Activated naive CD8-positive, alpha-beta T cell (primary cell): ENCODE measurements at regions not wholly inside any gene's neighbourhood (a gene's known extent, or its start where the extent isn't known, plus 50 kb on each side); places are given as distances from the start of the nearest gene placed in this dataset.
A peak's percentile ranks its signal among the peaks of the same experiment; 100 is the strongest.
"Not testable (repeated sequence)": the region's sequence is repeated elsewhere in the genome, so short reads cannot be mapped to it uniquely, and the experiment has no call there.

Source experiments
- H3K27ac Mint-ChIP-seq: one replicate; pipeline ENCODE4 v1.8.0; 2021; ENCODE audit warnings: mixed read lengths
- H3K27me3 Mint-ChIP-seq: one replicate; pipeline ENCODE4 v1.8.0; 2021; ENCODE audit warnings: mixed read lengths
- H3K36me3 Mint-ChIP-seq: one replicate; pipeline ENCODE4 v1.8.0; 2021; ENCODE audit warnings: mixed read lengths
- H3K4me1 Mint-ChIP-seq: one replicate; pipeline ENCODE4 v1.8.0; 2021; ENCODE audit warnings: low read depth, mixed read lengths
- H3K4me3 Mint-ChIP-seq: one replicate; pipeline ENCODE4 v1.8.0; 2021; ENCODE audit warnings: mild to moderate bottlenecking, mixed read lengths
- H3K9me3 Mint-ChIP-seq: one replicate; pipeline ENCODE4 v1.8.0; 2021; ENCODE audit warnings: low read depth, mixed read lengths

DNA sequence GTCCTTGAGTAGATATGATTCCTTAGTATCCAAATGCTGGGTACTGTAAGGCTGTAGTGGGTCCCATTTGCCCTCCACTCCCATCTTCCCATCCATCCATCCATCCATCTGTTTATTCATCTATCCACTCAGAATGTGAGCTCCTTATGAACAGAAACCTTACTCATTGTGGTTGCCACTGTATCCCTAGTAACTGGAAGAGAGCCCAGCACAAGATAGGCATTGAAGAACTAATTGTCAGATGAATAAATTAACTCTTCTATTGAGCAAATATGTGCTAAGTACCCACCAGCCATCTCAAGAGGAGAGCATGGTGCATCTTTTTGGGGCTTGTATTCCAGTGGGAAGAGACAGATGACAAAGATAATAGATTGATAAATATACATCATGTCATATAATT is 86.4 kb upstream of the SEZ6L start:
- H3K4me3 Mint-ChIP-seq: no peak overlapping the region
- no peaks in the 10 kb centered on the region for H3K4me1 Mint-ChIP-seq
- no peak overlapping the region for H3K27ac Mint-ChIP-seq
- peaks cover 11% of the 10 kb centered on the region for H3K9me3 Mint-ChIP-seq
- H3K36me3 Mint-ChIP-seq: no peaks in the 10 kb centered on the region
- peaks cover 8% of the 10 kb centered on the region for H3K27me3 Mint-ChIP-seq

- Mint-ChIP-seq H3K4me1 (no peaks in the 10 kb centered on the region), H3K27me3 (peaks cover 8% of the 10 kb centered on the region), H3K36me3 (no peaks in the 10 kb centered on the region), H3K9me3 (no peaks in the 10 kb centered on the region), H3K4me3 (no peak overlapping the region), H3K27ac (no peak overlapping the region)
Observed at GRCh38 chr22:26086359-26086758, 82.9 kb upstream of the SEZ6L start.

- Mint-ChIP-seq H3K9me3 (no peaks in the 10 kb centered on the region), H3K27ac (no peak overlapping the region), H3K36me3 (no peaks in the 10 kb centered on the region), H3K4me1 (no peaks in the 10 kb centered on the region), H3K27me3 (peaks cover 11% of the 10 kb centered on the region), H3K4me3 (no peak overlapping the region)
Observed at GRCh38 chr22:26087816-26088215, 81.4 kb upstream of the SEZ6L start.

DNA sequence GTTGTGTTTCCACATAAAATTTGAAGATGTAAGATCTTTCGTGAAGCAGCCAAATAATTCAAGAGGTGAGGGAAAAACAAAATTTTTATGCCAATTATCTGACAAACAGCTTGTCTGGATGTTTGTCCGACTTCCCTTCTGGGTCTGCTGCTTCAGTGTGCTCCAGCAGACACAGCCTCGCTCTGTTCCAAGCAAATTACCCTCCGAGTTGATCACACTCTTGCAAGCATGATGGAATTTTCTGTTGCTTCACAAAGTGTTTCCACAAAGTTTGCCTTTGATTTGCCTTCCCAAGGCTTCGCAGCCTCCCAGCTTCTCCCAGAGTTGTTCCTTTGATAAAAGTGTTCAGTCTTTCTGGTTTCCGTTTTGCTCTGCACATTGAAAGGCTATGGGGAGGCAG is 78.4 kb upstream of the SEZ6L start:
- H3K27ac Mint-ChIP-seq: no peak overlapping the region
- no peaks in the 10 kb centered on the region for H3K4me1 Mint-ChIP-seq
- H3K4me3 Mint-ChIP-seq: no peak overlapping the region
- H3K9me3 Mint-ChIP-seq: no peaks in the 10 kb centered on the region
- peaks cover 20% of the 10 kb centered on the region for H3K27me3 Mint-ChIP-seq
- H3K36me3 Mint-ChIP-seq: no peaks in the 10 kb centered on the region

DNA sequence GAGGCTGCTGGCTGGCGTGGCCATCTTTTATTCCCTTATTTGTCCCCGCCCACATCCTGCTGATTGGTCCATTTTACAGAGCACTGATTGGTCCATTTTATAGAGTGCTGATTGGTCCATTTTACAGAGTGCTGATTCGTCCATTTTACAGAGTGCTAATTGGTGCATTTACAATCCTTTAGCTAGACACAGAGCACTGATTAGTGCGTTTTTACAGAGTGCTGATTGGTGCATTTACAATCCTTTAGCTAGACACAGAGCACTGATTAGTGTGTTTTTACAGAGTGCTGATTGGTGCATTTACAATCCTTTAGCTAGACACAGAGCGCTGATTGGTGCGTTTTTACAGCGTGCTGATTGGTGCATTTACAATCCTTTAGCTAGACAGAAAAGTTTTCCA is 74.8 kb upstream of the SEZ6L start:
- H3K4me1 Mint-ChIP-seq, H3K27ac Mint-ChIP-seq, H3K4me3 Mint-ChIP-seq, H3K9me3 Mint-ChIP-seq, H3K36me3 Mint-ChIP-seq: not testable (repeated sequence)
- H3K27me3 Mint-ChIP-seq: peaks cover 15% of the 10 kb centered on the region

DNA sequence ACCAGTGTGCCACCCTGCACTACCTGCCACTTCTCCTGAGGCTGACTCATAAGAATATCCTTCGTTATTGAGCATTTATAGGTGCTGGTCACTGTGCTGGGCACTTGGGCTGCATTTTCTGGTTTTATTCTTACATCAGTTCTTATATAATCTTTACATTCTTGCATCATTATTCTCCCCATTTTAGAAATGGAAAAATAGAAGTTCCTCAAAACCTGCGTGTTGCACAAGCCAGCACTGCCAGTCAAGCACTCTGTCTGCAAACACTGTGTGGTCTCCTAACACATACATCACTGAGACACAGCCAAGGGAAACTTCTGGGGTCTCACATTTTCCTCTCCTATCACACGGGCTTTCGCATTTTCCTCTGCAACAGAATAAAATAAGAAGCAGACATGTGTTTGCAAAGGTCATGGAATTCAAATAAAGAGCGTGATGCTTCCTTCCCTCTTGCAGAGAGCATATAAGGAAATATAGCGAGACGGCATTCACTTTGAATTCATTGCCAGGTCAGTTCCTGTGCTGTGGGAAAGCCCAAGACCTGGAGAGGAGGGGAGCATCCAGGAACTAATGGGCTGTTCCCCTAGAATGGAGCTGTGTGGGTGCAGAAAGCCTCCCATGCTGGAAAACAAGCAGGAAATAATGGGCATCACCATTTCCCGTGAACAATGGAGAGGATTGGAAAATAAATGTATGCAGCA is 73.9 kb upstream of the SEZ6L start:
- no peaks in the 10 kb centered on the region for H3K36me3 Mint-ChIP-seq
- peak overlapping the region; percentile 36 for H3K27ac Mint-ChIP-seq
- H3K4me3 Mint-ChIP-seq: no peak overlapping the region
- H3K4me1 Mint-ChIP-seq: no peaks in the 10 kb centered on the region
- no peaks in the 10 kb centered on the region for H3K9me3 Mint-ChIP-seq
- H3K27me3 Mint-ChIP-seq: peaks cover 16% of the 10 kb centered on the region

DNA sequence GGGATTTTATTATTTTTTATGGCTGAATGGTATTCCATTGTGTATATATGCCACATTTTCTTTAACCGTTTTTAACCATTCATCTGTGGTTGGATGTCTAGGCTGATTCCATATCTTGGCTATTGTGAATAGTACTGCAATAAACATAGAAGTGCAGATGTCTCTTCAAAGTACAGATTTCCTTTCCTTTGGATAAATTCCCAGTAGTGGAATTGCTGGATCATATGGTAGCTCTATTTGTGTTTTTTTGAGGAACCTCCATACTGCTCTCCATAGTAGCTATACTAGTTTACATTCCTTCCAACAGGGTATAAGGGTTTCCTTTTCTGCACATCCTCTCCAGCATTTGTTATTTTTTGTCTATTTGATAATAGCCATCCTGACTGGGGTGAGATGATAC is 71.9 kb upstream of the SEZ6L start:
- peaks cover 14% of the 10 kb centered on the region for H3K27me3 Mint-ChIP-seq
- H3K9me3 Mint-ChIP-seq: no peaks in the 10 kb centered on the region
- H3K4me3 Mint-ChIP-seq: no peak overlapping the region
- H3K4me1 Mint-ChIP-seq: no peaks in the 10 kb centered on the region
- no peak overlapping the region for H3K27ac Mint-ChIP-seq
- no peaks in the 10 kb centered on the region for H3K36me3 Mint-ChIP-seq

DNA sequence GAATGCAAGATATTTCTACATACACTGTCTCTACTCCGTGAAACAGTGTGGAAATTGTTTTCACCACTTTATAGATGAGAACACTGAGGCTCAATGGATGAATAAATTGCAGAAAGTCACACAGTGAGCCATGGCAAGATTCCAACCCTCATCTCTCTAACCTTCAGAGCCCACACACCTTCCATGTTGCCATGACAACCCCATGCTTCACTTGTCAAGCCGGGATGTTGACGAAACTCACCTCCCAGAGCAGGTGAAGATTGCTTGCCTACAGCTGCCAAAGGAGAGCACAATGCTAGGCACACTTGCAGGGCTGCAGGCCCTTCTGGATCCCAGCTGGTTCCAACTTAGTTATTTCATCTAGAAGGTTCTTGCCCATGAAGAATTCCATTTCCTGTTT is 71.4 kb upstream of the SEZ6L start:
- H3K4me1 Mint-ChIP-seq: no peaks in the 10 kb centered on the region
- H3K27me3 Mint-ChIP-seq: peaks cover 14% of the 10 kb centered on the region
- H3K36me3 Mint-ChIP-seq: no peaks in the 10 kb centered on the region
- no peak overlapping the region for H3K4me3 Mint-ChIP-seq
- H3K9me3 Mint-ChIP-seq: no peaks in the 10 kb centered on the region
- no peak overlapping the region for H3K27ac Mint-ChIP-seq

- Mint-ChIP-seq H3K4me1 (no peaks in the 10 kb centered on the region), H3K4me3 (no peak overlapping the region), H3K27ac (no peak overlapping the region), H3K9me3 (no peaks in the 10 kb centered on the region), H3K36me3 (no peaks in the 10 kb centered on the region), H3K27me3 (peaks cover 7% of the 10 kb centered on the region)
Observed at GRCh38 chr22:26103023-26103422, 66.2 kb upstream of the SEZ6L start.

DNA sequence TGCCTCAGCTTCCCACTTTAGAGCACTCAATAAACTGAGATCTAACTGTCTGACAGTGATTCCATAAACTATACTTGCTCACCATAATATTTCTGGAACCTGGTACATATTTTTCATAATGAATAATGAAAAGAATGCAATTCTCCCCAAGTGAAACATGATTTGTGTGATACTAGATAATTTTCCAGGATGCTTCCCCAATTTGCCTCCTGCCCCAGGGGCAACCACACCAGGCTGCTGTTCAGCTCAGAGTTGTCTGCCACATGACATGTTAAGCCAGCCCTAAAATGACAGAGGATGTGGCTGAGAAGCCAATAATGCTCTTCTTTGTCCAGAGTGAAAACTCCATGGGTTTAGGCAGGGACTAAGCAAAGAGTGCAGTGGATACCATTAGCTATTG is 62.9 kb upstream of the SEZ6L start:
- Mint-ChIP-seq H3K27me3 (peaks cover 9% of the 10 kb centered on the region), H3K27ac (no peak overlapping the region), H3K9me3 (no peaks in the 10 kb centered on the region), H3K4me1 (no peaks in the 10 kb centered on the region), H3K36me3 (no peaks in the 10 kb centered on the region), H3K4me3 (no peak overlapping the region)

GRCh38 chr22:26109686-26110315 is 59.5 kb upstream of the SEZ6L start:
- H3K4me1 Mint-ChIP-seq: no peaks in the 10 kb centered on the region
- no peak overlapping the region for H3K4me3 Mint-ChIP-seq
- H3K27me3 Mint-ChIP-seq: peaks cover 22% of the 10 kb centered on the region
- H3K9me3 Mint-ChIP-seq: no peaks in the 10 kb centered on the region
- H3K36me3 Mint-ChIP-seq: no peaks in the 10 kb centered on the region
- H3K27ac Mint-ChIP-seq: no peak overlapping the region

DNA sequence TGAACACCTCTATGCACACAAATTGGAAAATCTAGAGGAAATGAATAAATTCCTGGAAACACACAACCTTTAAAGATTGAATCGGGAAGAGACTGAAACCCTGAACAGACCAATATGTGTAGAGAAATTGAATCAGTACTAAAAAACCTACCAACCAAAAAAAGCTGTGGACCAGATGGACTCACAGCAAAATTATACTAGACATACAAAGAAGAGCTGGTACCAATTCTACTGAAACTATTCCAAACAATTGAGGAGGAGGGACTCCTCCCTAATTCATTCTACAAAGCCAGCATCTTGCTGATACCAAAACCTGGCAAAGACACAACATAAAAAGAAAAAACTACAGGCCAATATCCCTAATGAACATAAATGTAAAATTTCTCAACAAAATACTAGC is 54.4 kb upstream of the SEZ6L start:
- no peaks in the 10 kb centered on the region for H3K9me3 Mint-ChIP-seq
- H3K4me3 Mint-ChIP-seq: no peak overlapping the region
- H3K4me1 Mint-ChIP-seq: no peaks in the 10 kb centered on the region
- no peaks in the 10 kb centered on the region for H3K36me3 Mint-ChIP-seq
- H3K27me3 Mint-ChIP-seq: peaks cover 27% of the 10 kb centered on the region
- H3K27ac Mint-ChIP-seq: no peak overlapping the region

DNA sequence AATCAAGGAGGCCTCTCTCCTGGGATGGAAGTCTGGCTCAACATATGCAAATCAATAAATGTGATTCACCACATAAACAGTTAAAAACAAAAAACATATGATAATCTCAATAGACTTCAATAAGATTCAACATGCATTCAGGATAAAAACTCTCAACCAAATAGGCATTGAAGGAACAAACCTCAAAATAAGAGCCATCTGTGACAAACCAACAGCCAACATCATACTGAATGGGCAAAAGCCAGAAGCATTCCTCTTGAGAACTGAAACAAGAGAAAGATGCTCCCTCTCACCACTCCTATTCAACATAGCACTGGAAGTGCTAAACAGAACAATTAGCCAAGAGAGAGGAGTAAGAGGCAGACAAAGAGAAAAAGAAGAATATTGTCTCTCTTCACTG is 54.0 kb upstream of the SEZ6L start:
- Mint-ChIP-seq H3K4me3 (no peak overlapping the region), H3K4me1 (no peaks in the 10 kb centered on the region), H3K27me3 (peaks cover 27% of the 10 kb centered on the region), H3K36me3 (no peaks in the 10 kb centered on the region), H3K27ac (no peak overlapping the region), H3K9me3 (no peaks in the 10 kb centered on the region)
